Spinal cord (tissue), 10 donors: ENCODE measurements at regions not wholly inside any gene's neighbourhood (a gene's known extent, or its start where the extent isn't known, plus 50 kb on each side); places are given as distances from the start of the nearest gene placed in this dataset. TPM values are rescaled to one million over a fixed set of nuclear protein-coding genes. Genes with fewer than 3 reads are reported as not detected.
A peak's percentile ranks its signal among the peaks of the same experiment; 100 is the strongest.

Experiments used
- DNase-seq, 6 donors: peaks; one replicate each; pipeline versions ENCODE4 v3.0.0 to v3.0.0-alpha.2; 2013 to 2015; ENCODE audit warnings: low spot score in 6 of 6, low read depth in 4 of 6
- H3K27ac ChIP-seq: one replicate; pipeline ENCODE4 v1.5.1; 2013; ENCODE audit warnings: low read depth, low read length, control low read depth
- H3K27me3 ChIP-seq: one replicate; pipeline ENCODE4 v1.6.1; 2013; ENCODE audit warnings: low read length; ENCODE audit not compliant: control insufficient read depth, insufficient read depth
- H3K36me3 ChIP-seq: one replicate; pipeline ENCODE4 v1.6.1; 2013; ENCODE audit warnings: low read length; ENCODE audit not compliant: control insufficient read depth, insufficient read depth
- H3K4me1 ChIP-seq: one replicate; pipeline ENCODE4 v1.6.1; 2013; ENCODE audit warnings: low read length; ENCODE audit not compliant: control insufficient read depth, insufficient read depth
- H3K4me3 ChIP-seq: one replicate; pipeline ENCODE4 v1.5.1; 2013; ENCODE audit warnings: low read depth, low read length, control low read depth
- H3K9me3 ChIP-seq: one replicate; pipeline ENCODE4 v1.6.1; 2013; ENCODE audit warnings: low read length; ENCODE audit not compliant: control insufficient read depth, insufficient read depth
- WGBS: methylation state at CpG from one replicate; pipeline ENCODE4 v1.1.5; 2013; ENCODE audit warnings: missing lambda C conversion rate; ENCODE audit not compliant: insufficient coverage; 5-methylcytosine and 5-hydroxymethylcytosine counted together
- small RNA-seq: library from RNA; depleted of rRNA; stranded (forward); fragments of <200 nt; gene quantifications from one replicate; pipeline ENCODE3, GENCODE V24; 2014; ENCODE audit warnings: low replicate concordance
- donor health status: healthy.

GRCh38 chr7:140231771-140232491 is 55.1 kb upstream of the KDM7A start:
- no peak overlapping the region for H3K4me3 ChIP-seq
- H3K27ac ChIP-seq, result no peak overlapping the region
- H3K4me1 ChIP-seq, result peaks cover 19% of the 10 kb centered on the region
- H3K9me3 ChIP-seq, result no peaks in the 10 kb centered on the region
- H3K27me3 ChIP-seq, result peaks cover 17% of the 10 kb centered on the region
- H3K36me3 ChIP-seq, result no peaks in the 10 kb centered on the region
- DNase-seq, result no peak
- WGBS, result 49% methylated on average over 9 of the region's 13 CpGs

GRCh38 chr7:140230861-140231770 is 54.3 kb upstream of the KDM7A start:
- Histone ChIP-seq H3K27ac (no peak overlapping the region), H3K4me1 (peaks cover 19% of the 10 kb centered on the region), H3K36me3 (no peaks in the 10 kb centered on the region), H3K9me3 (no peaks in the 10 kb centered on the region), H3K27me3 (peaks cover 17% of the 10 kb centered on the region), H3K4me3 (peak overlapping the region; percentile 52)
- DNase-seq, result peak in 3 of 6 donors; percentile 33 to 81 (median 80)
- WGBS, result under 1% methylated on average over 57 of the region's 59 CpGs

GRCh38 chr7:140230516-140230860 is 53.7 kb upstream of the KDM7A start:
- Histone ChIP-seq H3K27me3 (peaks cover 17% of the 10 kb centered on the region), H3K9me3 (no peaks in the 10 kb centered on the region), H3K36me3 (no peaks in the 10 kb centered on the region), H3K4me3 (peak overlapping the region; percentile 52), H3K4me1 (peaks cover 19% of the 10 kb centered on the region), H3K27ac (no peak overlapping the region)
- WGBS, result under 1% methylated on average over 57 of the region's 57 CpGs
- DNase-seq, result peak in 2 of 6 donors; percentile 30 to 37

- H3K4me3 ChIP-seq, result no peak overlapping the region
- no peak overlapping the region for H3K27ac ChIP-seq
- WGBS, result 9% methylated on average over 42 of the region's 44 CpGs
- H3K36me3 ChIP-seq, result no peaks in the 10 kb centered on the region
- no peaks in the 10 kb centered on the region for H3K9me3 ChIP-seq
- DNase-seq, result peak in 1 of 6 donors; percentile 21
- peaks cover 19% of the 10 kb centered on the region for H3K4me1 ChIP-seq
- peaks cover 17% of the 10 kb centered on the region for H3K27me3 ChIP-seq
Measured at GRCh38 chr7:140229591-140230515, 53.1 kb upstream of the KDM7A start.

GRCh38 chr7:140229101-140229525 is 52.3 kb upstream of the KDM7A start:
- Histone ChIP-seq H3K9me3 (no peaks in the 10 kb centered on the region), H3K36me3 (no peaks in the 10 kb centered on the region), H3K27ac (no peak overlapping the region), H3K4me1 (peaks cover 19% of the 10 kb centered on the region), H3K27me3 (peaks cover 17% of the 10 kb centered on the region), H3K4me3 (no peak overlapping the region)
- no peak for DNase-seq
- WGBS, result 95% methylated on average over 4 of the region's 10 CpGs

Small RNAs in the stretch of these regions (small RNA-seq; reads per million reads assigned to genes)
- not detected for gene RNU1-58P
